ENCODE measurements at regions not wholly inside any gene's neighbourhood (a gene's known extent, or its start where the extent isn't known, plus 50 kb on each side); places are given as distances from the start of the nearest gene placed in this dataset.

- no peaks in the 10 kb centered on the region for H3K4me1 ChIP-seq (ENCODE audit: insufficient read depth, low read length)
- no peak overlapping the region for H2AFZ ChIP-seq (ENCODE audit: low read length)
- no peak for DNase-seq (ENCODE audit: insufficient read length, low spot score, missing footprints)
- H3K4me3 ChIP-seq (ENCODE audit: insufficient read depth, low read length), result no peak overlapping the region
- H3K27ac ChIP-seq (ENCODE audit: low read depth, low read length), result no peak overlapping the region
- peaks cover 2% of the 10 kb centered on the region for H3K9me3 ChIP-seq (ENCODE audit: low read depth, low read length)
- no peak for TF ChIP-seq CTCF (IDR thresholded peaks at IDR 0.05; ENCODE audit: extremely low read depth, low read depth, low read length)
- no peaks in the 10 kb centered on the region for H3K27me3 ChIP-seq (ENCODE audit: insufficient read depth, low read length)
- H3K79me2 ChIP-seq (ENCODE audit: insufficient read depth, low read length), result no peaks in the 10 kb centered on the region
- H3K4me2 ChIP-seq (ENCODE audit: insufficient read depth, low read length), result no peak overlapping the region
- H3K36me3 ChIP-seq (ENCODE audit: insufficient read depth, low read length), result no peaks in the 10 kb centered on the region
- H4K20me1 ChIP-seq (ENCODE audit: insufficient read depth, low read length), result no peaks in the 10 kb centered on the region
These were observed 223.2 kb upstream of the TSHZ2 start for GRCh38 chr20:52748990-52749389.

GRCh38 chr20:52748285-52748932, 223.7 kb upstream of the TSHZ2 start:
- Histone ChIP-seq H3K79me2 (ENCODE audit: insufficient read depth, low read length) (no peaks in the 10 kb centered on the region), H3K27me3 (ENCODE audit: insufficient read depth, low read length) (no peaks in the 10 kb centered on the region), H3K4me1 (ENCODE audit: insufficient read depth, low read length) (no peaks in the 10 kb centered on the region), H3K27ac (ENCODE audit: low read depth, low read length) (no peak overlapping the region), H4K20me1 (ENCODE audit: insufficient read depth, low read length) (no peaks in the 10 kb centered on the region), H3K4me3 (ENCODE audit: insufficient read depth, low read length) (no peak overlapping the region), H3K36me3 (ENCODE audit: insufficient read depth, low read length) (no peaks in the 10 kb centered on the region), H3K4me2 (ENCODE audit: insufficient read depth, low read length) (no peak overlapping the region), H2AFZ (ENCODE audit: low read length) (no peak overlapping the region), H3K9me3 (ENCODE audit: low read depth, low read length) (peaks cover 2% of the 10 kb centered on the region)
- DNase-seq (ENCODE audit: insufficient read length, low spot score, missing footprints), result no peak
- no peak for TF ChIP-seq CTCF (IDR thresholded peaks at IDR 0.05; ENCODE audit: extremely low read depth, low read depth, low read length)

GRCh38 chr20:52747845-52748284, 224.3 kb upstream of the TSHZ2 start:
- no peak for DNase-seq (ENCODE audit: insufficient read length, low spot score, missing footprints)
- Histone ChIP-seq H3K36me3 (ENCODE audit: insufficient read depth, low read length) (no peaks in the 10 kb centered on the region), H3K27me3 (ENCODE audit: insufficient read depth, low read length) (no peaks in the 10 kb centered on the region), H3K4me1 (ENCODE audit: insufficient read depth, low read length) (no peaks in the 10 kb centered on the region), H3K4me3 (ENCODE audit: insufficient read depth, low read length) (no peak overlapping the region), H3K79me2 (ENCODE audit: insufficient read depth, low read length) (no peaks in the 10 kb centered on the region), H2AFZ (ENCODE audit: low read length) (no peak overlapping the region), H3K4me2 (ENCODE audit: insufficient read depth, low read length) (no peak overlapping the region), H3K27ac (ENCODE audit: low read depth, low read length) (no peak overlapping the region), H4K20me1 (ENCODE audit: insufficient read depth, low read length) (no peaks in the 10 kb centered on the region), H3K9me3 (ENCODE audit: low read depth, low read length) (peaks cover under 1% of the 10 kb centered on the region)
- TF ChIP-seq CTCF (IDR thresholded peaks at IDR 0.05; ENCODE audit: extremely low read depth, low read depth, low read length), result no peak

- TF ChIP-seq CTCF (IDR thresholded peaks at IDR 0.05; ENCODE audit: extremely low read depth, low read depth, low read length), result no peak
- Histone ChIP-seq H3K36me3 (ENCODE audit: insufficient read depth, low read length) (no peaks in the 10 kb centered on the region), H2AFZ (ENCODE audit: low read length) (no peak overlapping the region), H3K4me1 (ENCODE audit: insufficient read depth, low read length) (no peaks in the 10 kb centered on the region), H3K4me2 (ENCODE audit: insufficient read depth, low read length) (no peak overlapping the region), H3K27me3 (ENCODE audit: insufficient read depth, low read length) (no peaks in the 10 kb centered on the region), H3K79me2 (ENCODE audit: insufficient read depth, low read length) (no peaks in the 10 kb centered on the region), H3K4me3 (ENCODE audit: insufficient read depth, low read length) (no peak overlapping the region), H3K27ac (ENCODE audit: low read depth, low read length) (no peak overlapping the region), H4K20me1 (ENCODE audit: insufficient read depth, low read length) (no peaks in the 10 kb centered on the region), H3K9me3 (ENCODE audit: low read depth, low read length) (no peaks in the 10 kb centered on the region)
- DNase-seq (ENCODE audit: insufficient read length, low spot score, missing footprints), result no peak
These were observed 225.4 kb upstream of the TSHZ2 start for GRCh38 chr20:52746770-52747169.

Measured in osteoblast (primary cell).